Gastroesophageal sphincter (tissue), 3 donors: ENCODE measurements at regions not wholly inside any gene's neighbourhood (a gene's known extent, or its start where the extent isn't known, plus 50 kb on each side); places are given as distances from the start of the nearest gene placed in this dataset.

Experiments used
- POLR2A ChIP-seq, 2 donors: fragments of 450-650 bp; IDR thresholded peaks; one replicate each; pipeline ENCODE4 v1.6.1; 2017; ENCODE audit warnings: antibody characterized with exemption in 2 of 2, mild to moderate bottlenecking in 2 of 2, moderate library complexity in 1 of 2
- TF ChIP-seq, protein P1 (sequence below), 4 experiments: fragments of 200-600 bp in 2 of 4; fragments of 450-650 bp in 2 of 4; sonication (generic) in 1 of 4; IDR thresholded peaks; one replicate each; pipeline ENCODE4 v1.5.1; 2017 to 2019; ENCODE audit warnings: antibody characterized with exemption in 4 of 4, mild to moderate bottlenecking in 2 of 4, moderate library complexity in 2 of 4

DNA sequence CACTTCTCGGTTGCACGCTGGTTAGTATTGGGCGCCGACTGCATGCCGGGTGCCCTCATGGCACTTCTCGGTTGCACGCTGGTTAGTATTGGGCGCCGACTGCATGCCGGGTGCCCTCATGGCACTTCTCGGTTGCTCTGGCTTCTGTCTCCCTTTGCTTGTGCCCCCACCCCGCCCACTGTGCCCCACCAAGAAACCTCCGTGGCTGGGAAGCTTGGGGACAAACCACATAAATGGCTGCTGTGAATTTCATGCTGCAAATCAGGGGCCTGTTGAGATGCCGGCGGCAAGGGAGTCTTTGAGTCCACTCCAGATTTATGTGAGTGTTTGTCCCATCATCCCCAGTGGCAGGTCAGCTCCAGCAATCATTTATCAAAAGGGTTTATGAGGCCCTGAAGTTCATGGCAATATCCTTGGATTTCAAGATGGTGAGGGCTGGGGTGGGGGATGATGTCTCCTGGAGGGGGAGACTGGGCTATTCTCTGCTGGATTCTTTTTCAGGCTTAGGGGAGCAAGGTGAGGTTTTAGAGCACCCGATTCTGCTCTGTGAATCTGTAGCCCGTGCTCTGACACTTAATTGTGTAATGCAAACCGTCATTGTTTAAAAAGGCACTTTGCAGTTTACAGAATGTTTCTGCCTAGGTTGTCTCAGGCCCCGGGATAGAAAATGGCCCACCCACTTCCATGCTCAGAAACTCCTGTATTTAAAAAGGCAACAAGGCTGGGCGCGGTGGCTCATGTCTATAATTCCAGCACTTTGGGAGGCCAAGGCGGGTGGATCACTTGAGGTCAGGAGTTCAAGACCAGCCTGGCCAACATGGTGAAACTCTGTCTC, 51.2 kb upstream of the CIBAR2 start:
- TF ChIP-seq POLR2A (IDR thresholded peaks at IDR 0.05) = no peak
- TF ChIP-seq, protein P1, sequence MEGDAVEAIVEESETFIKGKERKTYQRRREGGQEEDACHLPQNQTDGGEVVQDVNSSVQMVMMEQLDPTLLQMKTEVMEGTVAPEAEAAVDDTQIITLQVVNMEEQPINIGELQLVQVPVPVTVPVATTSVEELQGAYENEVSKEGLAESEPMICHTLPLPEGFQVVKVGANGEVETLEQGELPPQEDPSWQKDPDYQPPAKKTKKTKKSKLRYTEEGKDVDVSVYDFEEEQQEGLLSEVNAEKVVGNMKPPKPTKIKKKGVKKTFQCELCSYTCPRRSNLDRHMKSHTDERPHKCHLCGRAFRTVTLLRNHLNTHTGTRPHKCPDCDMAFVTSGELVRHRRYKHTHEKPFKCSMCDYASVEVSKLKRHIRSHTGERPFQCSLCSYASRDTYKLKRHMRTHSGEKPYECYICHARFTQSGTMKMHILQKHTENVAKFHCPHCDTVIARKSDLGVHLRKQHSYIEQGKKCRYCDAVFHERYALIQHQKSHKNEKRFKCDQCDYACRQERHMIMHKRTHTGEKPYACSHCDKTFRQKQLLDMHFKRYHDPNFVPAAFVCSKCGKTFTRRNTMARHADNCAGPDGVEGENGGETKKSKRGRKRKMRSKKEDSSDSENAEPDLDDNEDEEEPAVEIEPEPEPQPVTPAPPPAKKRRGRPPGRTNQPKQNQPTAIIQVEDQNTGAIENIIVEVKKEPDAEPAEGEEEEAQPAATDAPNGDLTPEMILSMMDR (IDR thresholded peaks at IDR 0.05) = no peak
